GM12872 (cell line): ENCODE measurements at regions not wholly inside any gene's neighbourhood (a gene's known extent, or its start where the extent isn't known, plus 50 kb on each side); places are given as distances from the start of the nearest gene placed in this dataset.

Experiments
- TF ChIP-seq, protein P1 (sequence below): IDR thresholded peaks from 3 replicates; pipeline ENCODE4 v1.5.1; 2011; ENCODE audit warnings: low read depth, mild to moderate bottlenecking, low read length, moderate library complexity; ENCODE audit not compliant: insufficient read depth

DNA sequence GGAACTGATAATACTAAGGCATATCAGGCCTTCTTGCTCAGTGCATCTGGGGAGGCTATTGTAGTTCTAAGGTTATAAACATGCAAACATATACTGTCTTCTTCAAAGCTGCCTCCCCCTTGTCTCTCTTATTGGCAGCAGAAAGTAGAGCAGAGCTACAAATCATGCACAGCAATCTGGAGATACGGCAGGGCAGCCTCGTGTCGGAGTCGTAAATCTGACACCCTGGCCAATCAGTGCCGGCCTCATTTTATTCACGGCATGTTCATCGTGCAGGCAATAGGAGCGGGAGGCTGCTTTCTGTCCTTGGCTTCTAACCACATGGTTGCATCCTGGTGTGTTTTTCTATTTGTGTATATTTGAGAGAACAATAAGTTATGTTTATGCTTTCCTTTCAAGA lies 300.2 kb upstream of the CNTN6 start:
- TF ChIP-seq, protein P1, sequence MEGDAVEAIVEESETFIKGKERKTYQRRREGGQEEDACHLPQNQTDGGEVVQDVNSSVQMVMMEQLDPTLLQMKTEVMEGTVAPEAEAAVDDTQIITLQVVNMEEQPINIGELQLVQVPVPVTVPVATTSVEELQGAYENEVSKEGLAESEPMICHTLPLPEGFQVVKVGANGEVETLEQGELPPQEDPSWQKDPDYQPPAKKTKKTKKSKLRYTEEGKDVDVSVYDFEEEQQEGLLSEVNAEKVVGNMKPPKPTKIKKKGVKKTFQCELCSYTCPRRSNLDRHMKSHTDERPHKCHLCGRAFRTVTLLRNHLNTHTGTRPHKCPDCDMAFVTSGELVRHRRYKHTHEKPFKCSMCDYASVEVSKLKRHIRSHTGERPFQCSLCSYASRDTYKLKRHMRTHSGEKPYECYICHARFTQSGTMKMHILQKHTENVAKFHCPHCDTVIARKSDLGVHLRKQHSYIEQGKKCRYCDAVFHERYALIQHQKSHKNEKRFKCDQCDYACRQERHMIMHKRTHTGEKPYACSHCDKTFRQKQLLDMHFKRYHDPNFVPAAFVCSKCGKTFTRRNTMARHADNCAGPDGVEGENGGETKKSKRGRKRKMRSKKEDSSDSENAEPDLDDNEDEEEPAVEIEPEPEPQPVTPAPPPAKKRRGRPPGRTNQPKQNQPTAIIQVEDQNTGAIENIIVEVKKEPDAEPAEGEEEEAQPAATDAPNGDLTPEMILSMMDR = no peak

DNA sequence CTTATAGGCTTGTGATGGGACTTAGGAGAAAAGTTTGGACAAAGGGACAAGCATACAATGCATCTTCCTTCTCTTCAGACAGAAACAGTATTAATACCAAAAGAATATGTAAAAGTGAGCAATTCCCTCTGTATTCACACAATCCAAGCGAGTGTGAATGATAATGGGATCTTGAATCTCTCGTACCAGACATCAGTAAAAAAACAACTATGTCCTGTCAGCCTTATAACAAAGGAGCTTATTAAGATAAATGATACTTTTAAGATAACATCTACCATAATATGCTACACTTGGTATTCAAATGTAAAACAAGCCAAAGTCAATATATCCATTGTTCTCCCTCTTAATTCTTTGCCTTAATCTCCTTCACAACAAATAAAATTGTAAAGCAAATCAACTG lies 288.6 kb upstream of the CNTN6 start:
- TF ChIP-seq, protein P1 = no peak

DNA sequence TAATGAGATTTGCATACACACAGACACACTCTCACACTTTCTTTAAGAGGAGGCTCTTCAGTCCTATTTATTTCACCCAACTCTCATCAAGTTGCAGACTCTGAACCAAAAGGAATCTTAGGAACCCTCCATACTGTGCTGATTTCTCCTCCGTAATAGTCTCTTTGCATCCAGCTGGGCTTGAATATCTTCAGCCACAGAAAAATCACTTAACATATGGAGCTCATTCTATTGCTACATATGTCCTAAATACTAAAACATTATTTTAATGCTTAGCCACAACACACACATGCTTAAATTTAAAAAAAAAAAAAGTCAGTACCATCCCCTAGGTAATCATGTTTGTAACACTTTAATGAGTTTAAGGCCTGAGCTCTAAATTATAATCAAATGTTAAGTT lies 287.5 kb upstream of the CNTN6 start:
- TF ChIP-seq, protein P1 = no peak

DNA sequence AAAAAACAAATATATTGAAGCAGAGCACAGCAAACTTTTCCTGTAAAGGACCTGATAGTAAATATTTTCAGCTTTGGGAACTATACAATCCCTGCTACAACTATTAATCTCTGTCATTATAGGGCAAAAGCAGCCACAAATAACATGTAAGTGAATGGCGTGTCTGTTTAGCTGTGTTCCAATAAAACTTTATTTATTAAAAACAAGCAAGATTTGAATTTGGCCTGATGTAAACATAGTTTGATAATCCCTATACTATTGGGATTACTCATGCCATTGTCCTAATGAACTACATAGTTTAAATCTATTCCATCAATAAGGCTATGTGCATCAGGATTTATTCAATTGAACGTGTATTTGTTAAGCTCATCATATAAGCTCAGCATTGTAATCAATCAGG lies 286.8 kb upstream of the CNTN6 start:
- TF ChIP-seq, protein P1 = no peak

DNA sequence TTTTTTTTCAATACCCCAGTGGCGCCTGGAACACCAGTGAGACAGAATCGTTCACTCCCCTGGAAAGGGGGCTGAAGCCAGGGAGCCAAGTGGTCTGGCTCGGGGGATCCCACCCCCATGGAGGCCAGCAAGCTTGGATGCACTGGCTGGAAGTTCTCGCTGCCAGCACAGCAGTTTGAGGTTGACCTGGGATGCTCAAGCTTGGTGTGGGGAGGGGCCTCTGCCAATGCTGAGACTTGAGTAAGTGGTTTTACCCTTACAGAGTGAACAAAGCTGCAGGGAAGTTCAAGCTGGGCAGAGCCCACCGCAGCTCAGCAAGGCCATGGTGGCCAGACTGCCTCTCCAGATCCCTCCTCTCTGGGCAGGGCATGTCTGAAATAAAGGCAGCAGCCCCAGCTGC lies 276.2 kb upstream of the CNTN6 start:
- TF ChIP-seq, protein P1 = no peak

DNA sequence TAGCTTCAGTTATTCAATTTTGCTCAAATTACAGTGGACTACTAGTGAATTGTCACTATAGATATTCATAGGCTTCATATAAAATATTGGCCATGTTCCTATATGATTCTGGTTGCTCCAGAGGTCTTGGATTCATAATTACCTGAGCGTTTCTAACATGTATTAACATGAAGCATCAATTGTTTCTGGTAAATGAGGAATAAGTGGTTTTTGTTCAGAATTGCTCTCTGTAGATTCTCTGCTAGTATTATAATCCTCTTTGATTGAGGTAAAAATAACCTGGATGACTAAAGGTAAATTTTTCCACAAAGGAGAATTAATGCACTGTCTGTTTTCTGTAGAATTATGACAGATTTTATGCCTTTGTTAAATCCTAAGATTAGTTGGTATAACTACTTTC lies 258.1 kb upstream of the CNTN6 start:
- TF ChIP-seq, protein P1 = no peak

DNA sequence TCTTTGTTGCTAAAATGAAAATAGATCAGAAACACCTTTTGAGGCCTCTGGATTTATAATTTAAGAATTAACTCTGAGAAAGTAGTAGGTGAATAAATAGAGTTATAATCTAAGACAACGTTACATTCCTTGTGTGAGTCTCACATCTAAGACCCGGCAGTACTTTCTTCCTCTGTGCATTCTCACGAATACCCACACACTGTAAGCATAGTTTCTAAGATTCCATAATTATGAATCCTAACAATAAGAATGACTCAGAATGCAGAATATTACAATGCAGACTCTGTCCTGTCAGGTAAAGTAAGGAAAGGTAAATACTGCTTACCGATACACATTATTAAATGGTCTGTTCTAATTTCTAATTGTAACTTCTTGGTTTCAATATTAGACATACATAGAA lies 257.7 kb upstream of the CNTN6 start:
- TF ChIP-seq, protein P1 = no peak

DNA sequence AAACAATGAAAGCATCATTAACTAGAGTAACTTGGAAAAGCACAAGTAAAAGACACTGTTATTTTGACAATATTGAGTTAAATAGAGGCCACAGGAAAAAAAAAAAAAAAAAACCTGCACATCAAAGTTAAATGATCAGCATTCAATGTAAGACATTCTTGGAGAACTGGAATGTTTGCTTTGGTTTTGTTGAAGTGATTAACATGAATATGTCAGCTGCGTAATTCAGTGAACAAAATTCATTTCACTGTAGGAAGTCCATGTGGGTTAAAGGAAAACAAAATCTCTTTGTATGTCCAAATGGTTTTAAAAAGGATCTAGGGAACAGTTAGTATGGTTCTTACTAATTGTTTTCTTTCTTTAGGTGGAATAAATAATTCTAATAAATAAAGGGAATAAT lies 252.8 kb upstream of the CNTN6 start:
- TF ChIP-seq, protein P1 = no peak
